MM.1S (cell line): ENCODE measurements at regions not wholly inside any gene's neighbourhood (a gene's known extent, or its start where the extent isn't known, plus 50 kb on each side); places are given as distances from the start of the nearest gene placed in this dataset.

ENCODE experiments used
- DNase-seq: peaks from one replicate; pipeline ENCODE4 v3.0.0-alpha.2; 2015
- H2AFZ ChIP-seq: fragments of 300-600 bp; sonication (generic); 2 replicates; pipeline ENCODE4 v1.6.0; 2016; ENCODE audit warnings: antibody characterized with exemption, low read length
- H3F3A ChIP-seq: fragments of 300-600 bp; sonication (generic); 2 replicates; pipeline ENCODE4 v1.6.1; 2016; ENCODE audit warnings: mild to moderate bottlenecking, antibody characterized with exemption, low read length, moderate library complexity, mixed read lengths; ENCODE audit not compliant: insufficient read depth
- H3K27ac ChIP-seq: fragments of 300-600 bp; sonication (generic); 2 replicates; pipeline ENCODE4 v1.5.1; 2016; ENCODE audit warnings: mild to moderate bottlenecking, low read length
- H3K27me3 ChIP-seq: fragments of 300-600 bp; sonication (generic); replicated peaks from 2 replicates; pipeline ENCODE4 v1.6.0; 2016; ENCODE audit warnings: low read length; ENCODE audit not compliant: insufficient read depth
- H3K36me3 ChIP-seq: fragments of 300-600 bp; sonication (generic); replicated peaks from 2 replicates; pipeline ENCODE4 v1.6.1; 2016; ENCODE audit warnings: mild to moderate bottlenecking, low read length, mixed read lengths; ENCODE audit not compliant: insufficient read depth
- H3K4me1 ChIP-seq: fragments of 300-600 bp; sonication (generic); 2 replicates; pipeline ENCODE4 v1.6.1; 2016; ENCODE audit warnings: low read length, mixed read lengths
- H3K4me2 ChIP-seq: fragments of 300-600 bp; sonication (generic); 2 replicates; pipeline ENCODE4 v1.6.0; 2016; ENCODE audit warnings: low read depth, low read length
- H3K4me3 ChIP-seq: fragments of 300-600 bp; sonication (generic); 2 replicates; pipeline ENCODE4 v1.5.1; 2016; ENCODE audit warnings: low read length, mixed read lengths
- H3K79me2 ChIP-seq: fragments of 300-600 bp; sonication (generic); 2 replicates; pipeline ENCODE4 v1.6.1; 2016; ENCODE audit warnings: mixed run types, low read length, mixed read lengths
- H3K9ac ChIP-seq: fragments of 300-600 bp; sonication (generic); 2 replicates; pipeline ENCODE4 v1.6.1; 2016; ENCODE audit warnings: low read length, mixed read lengths
- H3K9me2 ChIP-seq: fragments of 300-600 bp; sonication (generic); replicated peaks from 2 replicates; pipeline ENCODE4 v1.6.1; 2016; ENCODE audit warnings: mild to moderate bottlenecking, low read length, mixed read lengths; ENCODE audit not compliant: insufficient read depth
- H3K9me3 ChIP-seq: fragments of 300-600 bp; sonication (generic); replicated peaks from 2 replicates; pipeline ENCODE4 v1.6.1; 2016; ENCODE audit warnings: mild to moderate bottlenecking, low read length, mixed read lengths; ENCODE audit not compliant: insufficient read depth
- H4K20me1 ChIP-seq: fragments of 300-600 bp; sonication (generic); 2 replicates; pipeline ENCODE4 v1.6.1; 2016; ENCODE audit warnings: mild to moderate bottlenecking, low read length, moderate library complexity, mixed read lengths; ENCODE audit not compliant: insufficient read depth
- CTCF ChIP-seq: fragments of 300-600 bp; sonication (generic); IDR thresholded peaks from 2 replicates; pipeline ENCODE4 v1.5.1; 2016; ENCODE audit warnings: antibody characterized with exemption, low read length, mixed read lengths
- EZH2 ChIP-seq: fragments of 300-600 bp; sonication (generic); optimal IDR thresholded peaks from 2 replicates; pipeline ENCODE3; 2017; ENCODE audit warnings: low read depth, mild to moderate bottlenecking, antibody characterized with exemption, low read length, mixed read lengths
- EZH2phosphoT487 ChIP-seq: fragments of 300-600 bp; sonication (generic); IDR thresholded peaks from 2 replicates; pipeline ENCODE4 v1.6.1; 2018; ENCODE audit warnings: antibody characterized with exemption, low read length

DNA sequence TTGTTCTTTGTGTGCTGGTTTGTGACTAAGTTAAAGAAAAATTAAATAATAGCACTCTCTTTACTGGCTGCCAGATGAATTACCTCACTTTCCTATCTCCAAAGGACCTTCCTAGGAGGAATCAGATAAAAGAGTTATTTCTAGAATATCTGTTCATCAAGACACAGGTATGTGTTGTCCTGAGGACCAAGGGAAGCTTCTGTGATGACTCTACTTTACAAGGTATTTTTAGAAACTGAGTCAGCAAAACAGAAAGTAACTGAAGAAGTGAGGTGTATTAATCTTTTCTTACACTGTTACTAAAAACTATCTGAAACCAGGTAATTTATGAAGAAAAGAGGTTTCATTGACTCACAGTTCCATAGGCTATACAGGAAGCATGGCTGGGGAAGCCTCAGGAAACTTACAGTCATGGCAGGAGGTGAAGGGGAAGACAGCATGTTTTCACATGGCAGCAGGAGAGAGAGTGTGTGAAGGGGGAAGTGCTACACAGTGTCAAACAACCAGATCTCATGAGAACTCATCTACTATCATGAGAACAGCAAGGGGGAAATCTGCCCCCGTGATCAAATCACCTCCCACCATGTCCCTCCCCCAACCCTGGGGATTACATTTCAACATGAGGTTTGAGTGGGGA is 189.2 kb upstream of the DMAC1 start:
- no peaks in the 10 kb centered on the region for H3K36me3 ChIP-seq
- no peaks in the 10 kb centered on the region for H3K79me2 ChIP-seq
- no peak overlapping the region for H3K4me3 ChIP-seq
- H3K9ac ChIP-seq = no peak overlapping the region
- no peaks in the 10 kb centered on the region for H3K9me3 ChIP-seq
- H3K4me1 ChIP-seq = no peaks in the 10 kb centered on the region
- no peak overlapping the region for H3K4me2 ChIP-seq
- H3F3A ChIP-seq = no peaks in the 10 kb centered on the region
- H2AFZ ChIP-seq = no peak overlapping the region
- DNase-seq = peak; percentile 22
- no peak for TF ChIP-seq EZH2
- TF ChIP-seq EZH2phosphoT487 = no peak
- no peak for TF ChIP-seq CTCF
- no peaks in the 10 kb centered on the region for H3K27me3 ChIP-seq
- no peaks in the 10 kb centered on the region for H4K20me1 ChIP-seq
- no peaks in the 10 kb centered on the region for H3K9me2 ChIP-seq
- no peak overlapping the region for H3K27ac ChIP-seq

- Histone ChIP-seq H3K27ac (no peak overlapping the region), H4K20me1 (no peaks in the 10 kb centered on the region), H3K36me3 (no peaks in the 10 kb centered on the region), H3K27me3 (no peaks in the 10 kb centered on the region), H3K4me2 (no peak overlapping the region), H3K9ac (no peak overlapping the region), H3K9me2 (no peaks in the 10 kb centered on the region), H3K4me3 (no peak overlapping the region), H2AFZ (no peak overlapping the region), H3K4me1 (no peaks in the 10 kb centered on the region), H3F3A (no peaks in the 10 kb centered on the region), H3K79me2 (no peaks in the 10 kb centered on the region), H3K9me3 (no peaks in the 10 kb centered on the region)
- TF ChIP-seq EZH2 = no peak
- no peak for TF ChIP-seq EZH2phosphoT487
- TF ChIP-seq CTCF = no peak
- DNase-seq = no peak
Observed at GRCh38 chr9:7984692-7985091, 185.1 kb upstream of the DMAC1 start.

DNA sequence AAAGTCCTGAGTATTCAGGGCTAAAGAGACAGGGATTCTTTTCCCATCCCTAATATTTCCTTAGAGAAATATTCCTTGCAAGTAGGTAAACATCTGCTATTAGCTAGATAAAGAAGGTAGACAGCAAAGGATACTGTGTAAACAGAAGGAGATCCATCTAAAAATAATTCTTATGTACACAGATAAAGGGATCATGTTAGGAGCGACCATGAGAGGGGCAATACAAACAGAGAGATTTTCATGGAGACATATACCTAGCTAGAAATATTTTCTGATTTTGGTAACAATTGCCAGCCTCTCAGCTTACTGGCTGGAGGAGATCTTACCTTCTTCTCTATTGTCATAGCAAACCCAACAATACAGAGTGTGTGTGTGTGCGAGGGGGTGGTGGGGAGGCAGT is 184.6 kb upstream of the DMAC1 start:
- DNase-seq = no peak
- Histone ChIP-seq H3K27ac (no peak overlapping the region), H3K4me2 (no peak overlapping the region), H3K9me3 (no peaks in the 10 kb centered on the region), H4K20me1 (no peaks in the 10 kb centered on the region), H2AFZ (no peak overlapping the region), H3K36me3 (no peaks in the 10 kb centered on the region), H3K79me2 (no peaks in the 10 kb centered on the region), H3K27me3 (no peaks in the 10 kb centered on the region), H3F3A (no peaks in the 10 kb centered on the region), H3K9ac (no peak overlapping the region), H3K4me3 (no peak overlapping the region), H3K9me2 (no peaks in the 10 kb centered on the region), H3K4me1 (no peaks in the 10 kb centered on the region)
- TF ChIP-seq EZH2 = no peak
- TF ChIP-seq EZH2phosphoT487 = no peak
- TF ChIP-seq CTCF = no peak
